ENCODE measurements at regions not wholly inside any gene's neighbourhood (a gene's known extent, or its start where the extent isn't known, plus 50 kb on each side); places are given as distances from the start of the nearest gene placed in this dataset.

DNA sequence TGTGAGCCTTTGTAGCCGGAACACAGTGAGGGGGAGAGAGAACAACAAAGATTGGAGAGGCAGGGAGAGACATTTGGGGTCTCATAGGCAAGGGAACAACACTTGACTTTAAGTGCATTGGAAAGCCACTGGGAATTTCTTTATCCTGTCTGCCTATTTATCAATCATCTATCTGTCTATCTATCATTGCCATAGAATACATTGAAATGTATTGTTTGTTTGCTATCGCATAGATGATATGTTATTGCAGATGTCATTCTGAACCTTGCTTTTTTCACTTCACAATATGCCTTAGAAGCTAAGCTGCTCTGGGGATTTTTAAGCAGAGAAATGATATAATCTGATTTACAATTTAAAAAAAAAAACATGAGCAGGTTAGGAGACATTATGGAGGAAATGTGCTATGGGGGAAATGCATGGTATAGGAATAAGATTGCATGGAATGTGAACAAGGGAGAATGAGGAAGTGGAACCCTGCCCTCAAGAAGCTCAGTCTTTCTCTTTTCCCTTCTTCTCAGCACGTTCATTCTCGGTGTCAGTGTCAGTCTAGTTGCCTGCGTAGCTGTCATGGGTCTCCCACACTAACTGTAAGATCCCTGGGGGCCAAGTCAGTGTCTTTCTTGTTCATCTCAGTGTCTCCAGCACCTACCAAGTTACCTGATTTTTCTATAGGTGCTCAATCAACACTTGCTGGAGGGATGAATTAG lies 158.7 kb upstream of the ARHGAP20 start:
- no peak for DNase-seq (ENCODE audit: low read depth)
- TF ChIP-seq, protein P1, sequence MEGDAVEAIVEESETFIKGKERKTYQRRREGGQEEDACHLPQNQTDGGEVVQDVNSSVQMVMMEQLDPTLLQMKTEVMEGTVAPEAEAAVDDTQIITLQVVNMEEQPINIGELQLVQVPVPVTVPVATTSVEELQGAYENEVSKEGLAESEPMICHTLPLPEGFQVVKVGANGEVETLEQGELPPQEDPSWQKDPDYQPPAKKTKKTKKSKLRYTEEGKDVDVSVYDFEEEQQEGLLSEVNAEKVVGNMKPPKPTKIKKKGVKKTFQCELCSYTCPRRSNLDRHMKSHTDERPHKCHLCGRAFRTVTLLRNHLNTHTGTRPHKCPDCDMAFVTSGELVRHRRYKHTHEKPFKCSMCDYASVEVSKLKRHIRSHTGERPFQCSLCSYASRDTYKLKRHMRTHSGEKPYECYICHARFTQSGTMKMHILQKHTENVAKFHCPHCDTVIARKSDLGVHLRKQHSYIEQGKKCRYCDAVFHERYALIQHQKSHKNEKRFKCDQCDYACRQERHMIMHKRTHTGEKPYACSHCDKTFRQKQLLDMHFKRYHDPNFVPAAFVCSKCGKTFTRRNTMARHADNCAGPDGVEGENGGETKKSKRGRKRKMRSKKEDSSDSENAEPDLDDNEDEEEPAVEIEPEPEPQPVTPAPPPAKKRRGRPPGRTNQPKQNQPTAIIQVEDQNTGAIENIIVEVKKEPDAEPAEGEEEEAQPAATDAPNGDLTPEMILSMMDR (IDR thresholded peaks at IDR 0.05; ENCODE audit: low read depth, low read length, missing control alignments): no peak
- H3K4me3 ChIP-seq (ENCODE audit: low read depth, low read length): no peak overlapping the region

DNA sequence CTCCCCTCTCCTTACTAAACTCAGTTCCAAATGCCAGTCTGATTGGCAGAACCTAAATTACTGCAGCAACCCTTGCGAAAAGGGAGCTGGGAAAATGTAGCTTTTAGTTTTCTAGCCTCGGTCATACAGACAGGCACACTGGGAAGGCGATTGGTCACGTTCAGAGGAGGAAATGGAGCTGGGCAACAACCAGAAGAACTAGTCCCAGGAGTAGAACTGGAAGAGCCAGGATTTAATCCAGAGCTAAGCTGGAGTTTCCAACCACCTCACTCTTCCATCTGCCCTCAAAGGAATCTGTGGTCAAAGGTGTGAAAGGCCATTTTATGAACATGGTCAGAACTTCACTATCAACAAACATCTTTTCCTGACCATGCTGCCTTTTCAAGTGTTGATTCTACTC lies 155.7 kb upstream of the ARHGAP20 start:
- TF ChIP-seq, protein P1 (IDR thresholded peaks at IDR 0.05; ENCODE audit: low read depth, low read length, missing control alignments): no peak
- no peak for DNase-seq (ENCODE audit: low read depth)
- H3K4me3 ChIP-seq (ENCODE audit: low read depth, low read length): no peak overlapping the region

DNA sequence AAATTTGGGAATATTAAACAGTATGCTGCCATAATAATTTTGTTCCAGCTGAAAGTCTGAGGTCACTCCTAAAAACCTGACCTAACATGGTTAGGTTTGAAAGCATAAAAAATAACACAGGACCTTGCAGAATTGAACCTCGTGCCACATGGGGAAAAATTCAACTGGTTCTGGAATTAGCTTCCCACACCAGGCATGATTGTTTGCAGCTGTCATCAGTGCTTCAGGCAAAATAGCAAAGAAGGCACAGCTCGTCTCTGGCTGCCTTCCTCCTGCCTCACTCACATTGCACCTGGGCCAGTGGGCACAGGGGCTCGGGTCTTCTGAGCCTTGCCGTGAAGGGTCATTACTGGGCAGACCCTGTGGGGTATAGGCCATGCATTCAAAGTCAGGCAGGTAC lies 153.8 kb upstream of the ARHGAP20 start:
- H3K4me3 ChIP-seq (ENCODE audit: low read depth, low read length): no peak overlapping the region
- no peak for DNase-seq (ENCODE audit: low read depth)
- TF ChIP-seq, protein P1 (IDR thresholded peaks at IDR 0.05; ENCODE audit: low read depth, low read length, missing control alignments): no peak

DNA sequence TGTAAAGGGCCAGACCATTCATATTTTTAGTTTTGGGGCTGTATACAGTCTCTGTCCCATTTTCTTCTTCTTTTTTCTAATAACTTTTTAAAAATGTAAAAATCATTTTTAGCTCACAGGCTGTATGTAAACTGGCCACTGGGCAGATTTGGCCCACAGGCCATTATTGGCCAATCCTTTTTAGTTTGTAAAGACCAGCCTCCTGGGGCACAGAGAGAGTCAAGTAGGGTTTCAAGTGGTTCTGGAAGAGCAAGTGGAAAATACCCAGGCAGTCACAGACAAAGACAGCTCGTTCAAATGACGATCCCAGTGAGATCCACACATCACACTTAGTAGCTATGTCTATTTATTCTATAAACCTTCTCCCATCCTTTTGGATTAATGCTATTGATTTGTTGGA lies 150.2 kb upstream of the ARHGAP20 start:
- DNase-seq (ENCODE audit: low read depth): no peak
- TF ChIP-seq, protein P1 (IDR thresholded peaks at IDR 0.05; ENCODE audit: low read depth, low read length, missing control alignments): no peak
- H3K4me3 ChIP-seq (ENCODE audit: low read depth, low read length): no peak overlapping the region

DNA sequence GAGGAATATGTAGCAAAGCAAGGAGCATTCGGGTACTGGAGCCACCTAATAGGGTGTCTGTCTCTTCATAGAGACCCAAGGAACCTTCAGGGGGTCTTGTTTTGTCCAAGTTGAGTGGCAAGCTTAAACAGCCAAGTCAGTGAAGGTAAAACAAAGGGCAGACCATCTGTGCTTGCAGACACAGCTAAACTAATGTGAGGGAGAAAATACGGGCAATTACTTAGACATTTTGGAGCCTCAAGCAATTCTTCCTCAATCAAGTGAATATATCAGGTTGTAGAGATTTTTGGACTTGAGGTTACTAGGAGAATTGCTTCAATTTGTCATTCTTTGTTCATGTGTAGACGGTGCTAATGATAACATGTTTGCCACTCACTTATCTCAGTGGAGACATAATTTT lies 148.2 kb upstream of the ARHGAP20 start:
- no peak overlapping the region for H3K4me3 ChIP-seq (ENCODE audit: low read depth, low read length)
- TF ChIP-seq, protein P1 (IDR thresholded peaks at IDR 0.05; ENCODE audit: low read depth, low read length, missing control alignments): no peak
- no peak for DNase-seq (ENCODE audit: low read depth)

DNA sequence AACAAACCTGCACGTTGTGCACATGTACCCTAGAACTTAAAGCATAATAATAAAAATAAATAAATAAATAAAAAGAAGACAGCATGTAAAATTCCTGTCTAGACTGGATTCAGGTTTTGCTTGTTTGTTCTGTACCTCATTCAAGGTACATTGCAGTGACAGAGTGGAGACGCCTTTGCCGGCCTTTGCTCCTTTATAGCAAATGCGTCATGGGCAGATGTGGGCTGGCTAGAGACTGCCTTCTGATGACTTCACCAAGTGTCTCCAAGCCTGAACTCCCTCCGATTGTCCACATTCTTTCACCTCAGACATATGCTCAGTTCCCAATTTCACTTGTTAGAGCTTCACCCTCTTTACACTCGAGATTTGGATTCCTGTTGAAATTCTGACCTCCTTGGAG lies 147.8 kb upstream of the ARHGAP20 start:
- no peak overlapping the region for H3K4me3 ChIP-seq (ENCODE audit: low read depth, low read length)
- DNase-seq (ENCODE audit: low read depth): no peak
- TF ChIP-seq, protein P1 (IDR thresholded peaks at IDR 0.05; ENCODE audit: low read depth, low read length, missing control alignments): no peak

DNA sequence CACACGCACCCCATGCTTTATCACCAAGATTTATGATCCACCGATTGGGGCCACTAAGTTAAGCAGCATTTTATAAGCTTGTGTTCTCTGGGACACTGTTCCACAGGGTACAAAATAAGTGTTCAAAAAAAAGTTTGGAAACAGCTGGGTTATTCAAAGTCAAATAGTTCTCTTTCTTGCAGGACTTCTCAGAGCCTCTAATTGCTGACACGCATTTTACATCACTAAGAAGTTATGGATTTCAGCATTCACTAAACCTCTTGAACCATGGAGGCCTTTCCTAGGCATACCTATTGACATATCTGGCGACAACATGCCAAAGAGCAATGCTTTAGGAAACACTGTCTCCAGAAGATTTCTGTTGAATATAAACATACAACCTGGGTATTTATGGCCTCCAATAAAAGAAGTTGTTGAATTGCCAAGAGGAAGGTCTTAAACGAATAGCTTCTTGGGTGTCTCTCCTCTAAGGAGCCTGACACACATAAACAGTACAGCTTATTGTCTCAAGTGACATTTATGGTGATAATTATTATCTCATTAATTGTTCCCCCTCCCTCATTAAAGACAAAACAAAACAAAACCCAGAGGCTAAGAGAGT lies 147.1 kb upstream of the ARHGAP20 start:
- TF ChIP-seq, protein P1 (IDR thresholded peaks at IDR 0.05; ENCODE audit: low read depth, low read length, missing control alignments): no peak
- no peak for DNase-seq (ENCODE audit: low read depth)
- H3K4me3 ChIP-seq (ENCODE audit: low read depth, low read length): no peak overlapping the region

Measured in GM12864 (cell line).